ENCODE measurements at regions not wholly inside any gene's neighbourhood (a gene's known extent, or its start where the extent isn't known, plus 50 kb on each side); places are given as distances from the start of the nearest gene placed in this dataset.
"Not testable (repeated sequence)": the region's sequence is repeated elsewhere in the genome, so short reads cannot be mapped to it uniquely, and the experiment has no call there.

DNA sequence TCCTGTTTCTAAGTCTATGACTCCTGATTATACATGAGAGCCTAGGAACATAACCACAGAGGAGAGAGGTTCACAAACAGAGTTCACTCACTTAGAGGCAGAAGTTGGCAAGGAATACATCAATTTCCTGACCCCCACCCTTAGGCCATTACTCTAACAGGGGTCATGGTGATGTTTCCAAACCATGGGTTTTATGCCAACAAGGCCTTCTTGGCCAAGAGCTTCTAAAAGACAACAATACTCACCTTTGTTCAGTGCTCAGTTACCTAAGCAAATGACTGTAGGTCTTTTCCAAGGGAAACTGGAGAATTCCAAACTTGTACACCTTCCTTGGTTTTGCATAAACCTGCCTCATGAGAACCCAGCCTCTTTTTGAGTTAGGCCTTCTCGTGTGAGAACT lies 52.6 kb downstream of the ERICH4 start:
- no peak for DNase-seq (ENCODE audit: low read depth)

DNA sequence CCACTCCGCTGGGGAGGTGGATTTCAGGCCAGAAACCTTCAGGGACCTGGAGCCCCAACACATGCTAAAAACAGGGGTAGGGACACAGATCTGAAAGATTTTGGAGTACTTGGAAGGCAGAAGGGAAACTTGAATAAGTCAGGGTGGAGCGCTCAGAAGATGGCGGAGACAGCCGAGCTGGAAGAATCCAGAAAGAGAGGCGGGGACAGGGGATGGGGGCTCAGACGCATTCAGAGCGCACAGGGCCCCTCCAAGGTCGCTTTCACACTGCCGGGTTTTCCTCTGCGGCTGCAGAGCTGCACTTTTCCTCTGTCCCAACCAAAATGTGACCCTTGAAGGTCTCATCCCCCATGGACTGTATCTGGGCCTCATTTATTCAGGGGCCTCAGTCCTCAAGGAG lies 56.9 kb downstream of the ERICH4 start:
- no peak for DNase-seq (ENCODE audit: low read depth)

DNA sequence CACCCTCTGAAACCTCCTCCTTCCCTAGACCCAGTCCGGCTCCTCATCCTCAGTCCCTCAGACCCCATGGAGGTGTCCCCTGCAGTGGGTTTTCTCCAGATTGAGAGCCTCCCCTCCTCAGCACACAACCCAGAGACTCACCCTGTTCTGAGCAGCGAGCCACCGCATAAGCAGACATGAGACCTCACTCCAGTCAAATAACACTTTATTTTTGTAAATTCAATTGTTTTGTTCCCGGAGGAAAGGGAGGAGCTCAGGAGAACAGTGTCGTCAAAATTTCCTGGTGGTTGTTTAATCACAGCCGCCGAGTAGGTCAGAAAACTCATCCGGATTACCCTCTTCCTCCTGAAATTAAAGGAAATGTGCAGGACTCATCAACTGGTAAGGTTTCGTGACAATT lies 57.5 kb downstream of the ERICH4 start:
- no peak for DNase-seq (ENCODE audit: low read depth)

DNA sequence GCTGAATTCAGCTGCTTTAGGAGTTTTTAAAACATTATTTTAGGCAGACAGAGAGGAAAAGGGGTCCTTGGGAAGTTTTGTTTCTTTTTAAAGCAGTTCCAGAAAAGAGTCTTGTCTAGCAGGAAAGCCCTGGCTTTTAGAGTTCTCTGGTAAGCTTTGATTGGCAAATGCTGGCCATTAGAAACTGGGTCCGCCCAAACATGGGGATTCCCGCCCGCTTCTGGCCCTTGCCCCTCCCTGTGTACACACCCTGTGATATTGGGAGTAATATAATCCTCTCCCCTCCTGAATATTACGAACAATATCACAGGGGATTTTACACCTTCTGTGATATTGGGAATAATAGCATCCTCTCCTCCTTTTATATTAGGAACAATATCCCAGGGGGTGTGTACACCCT lies 58.9 kb downstream of the ERICH4 start:
- DNase-seq (ENCODE audit: low read depth) = no peak

DNA sequence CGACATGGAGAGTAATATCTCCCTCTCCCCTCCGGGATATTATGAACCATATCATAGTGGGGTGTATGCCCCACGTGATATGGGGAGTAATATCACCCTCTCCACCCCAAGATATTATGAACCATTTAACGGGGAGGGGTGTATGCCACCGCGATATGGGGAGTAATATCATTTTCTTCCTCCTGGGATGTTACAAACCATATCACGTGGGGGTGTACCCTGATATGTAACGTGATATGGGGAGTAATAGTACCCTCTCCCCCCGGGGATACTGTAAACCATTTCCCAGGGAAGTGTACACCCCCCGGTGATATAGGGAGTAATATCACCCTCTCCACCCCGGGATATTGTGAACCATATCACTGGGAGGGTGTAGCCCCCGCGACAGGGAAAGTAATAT lies 62.1 kb downstream of the ERICH4 start:
- no peak for DNase-seq (ENCODE audit: low read depth)

DNA sequence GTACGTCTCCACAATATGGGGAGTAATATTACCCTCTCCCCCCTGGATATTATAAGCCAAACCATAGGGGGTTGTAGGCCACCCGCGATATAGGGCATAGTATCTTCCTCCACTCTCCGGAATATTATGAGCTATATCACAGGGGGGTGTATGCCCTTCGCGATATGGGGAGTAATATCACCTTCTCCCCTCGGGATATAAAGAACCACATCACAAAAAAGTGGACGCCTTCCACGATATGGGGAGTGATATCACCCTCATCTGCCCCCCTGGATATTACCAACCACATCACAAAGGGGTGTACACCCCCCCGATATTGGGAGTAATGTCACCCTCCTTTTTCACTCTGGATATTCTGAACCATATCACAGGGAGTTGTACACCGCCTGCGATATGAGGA lies 65.5 kb upstream of the CEACAM21 start:
- no peak for DNase-seq (ENCODE audit: low read depth)

DNA sequence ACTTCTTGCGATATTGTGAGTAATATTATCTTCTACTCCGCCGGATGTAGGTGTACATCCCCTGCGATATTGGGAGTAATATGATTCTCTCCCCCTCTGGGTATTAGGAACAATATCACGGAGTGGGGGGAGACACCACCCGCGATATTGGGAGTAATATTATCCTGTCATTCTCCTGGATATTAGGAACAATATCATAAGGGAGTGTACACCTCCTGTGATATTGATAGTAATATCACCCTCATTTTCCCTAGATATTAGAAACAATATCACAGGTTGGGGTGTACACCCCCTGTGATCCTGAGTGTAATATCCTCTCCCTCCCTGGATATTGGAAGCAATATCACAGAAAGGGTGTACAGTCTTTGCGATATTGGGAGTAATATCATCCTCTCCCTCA lies 64.3 kb upstream of the CEACAM21 start:
- DNase-seq (ENCODE audit: low read depth) = no peak

DNA sequence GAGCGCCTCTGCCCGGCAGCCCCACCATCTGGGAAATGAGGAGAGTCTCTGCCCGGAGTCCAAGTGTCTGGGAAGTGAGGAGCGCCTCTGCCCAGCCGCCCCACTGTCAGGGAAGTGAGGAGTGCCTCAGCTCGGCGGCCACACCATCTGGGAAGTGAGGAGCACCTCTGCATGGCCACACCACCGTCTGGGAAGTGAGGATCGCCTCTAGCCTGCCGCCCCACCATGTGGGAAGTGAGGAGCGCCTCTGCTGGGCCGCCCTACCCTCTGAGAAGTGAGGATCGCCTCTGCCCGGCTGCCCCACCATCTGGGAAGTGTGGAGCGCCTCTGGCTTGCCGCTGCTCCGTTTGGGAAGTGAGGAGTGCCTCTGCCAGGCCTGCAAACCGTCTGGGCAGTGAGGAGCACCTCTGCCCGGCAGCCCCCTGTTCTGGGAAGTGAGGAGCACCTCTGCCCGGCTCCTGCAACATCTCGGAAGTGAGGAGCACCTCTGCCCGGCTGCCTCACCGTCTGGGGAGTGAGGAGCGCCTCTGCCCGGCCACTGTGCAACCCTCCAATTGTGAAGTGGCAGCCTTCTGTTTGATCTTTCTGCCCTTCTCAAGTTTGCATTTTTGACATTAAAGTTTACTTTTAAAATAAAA lies 60.8 kb upstream of the CEACAM21 start:
- no peak for DNase-seq (ENCODE audit: low read depth)

DNA sequence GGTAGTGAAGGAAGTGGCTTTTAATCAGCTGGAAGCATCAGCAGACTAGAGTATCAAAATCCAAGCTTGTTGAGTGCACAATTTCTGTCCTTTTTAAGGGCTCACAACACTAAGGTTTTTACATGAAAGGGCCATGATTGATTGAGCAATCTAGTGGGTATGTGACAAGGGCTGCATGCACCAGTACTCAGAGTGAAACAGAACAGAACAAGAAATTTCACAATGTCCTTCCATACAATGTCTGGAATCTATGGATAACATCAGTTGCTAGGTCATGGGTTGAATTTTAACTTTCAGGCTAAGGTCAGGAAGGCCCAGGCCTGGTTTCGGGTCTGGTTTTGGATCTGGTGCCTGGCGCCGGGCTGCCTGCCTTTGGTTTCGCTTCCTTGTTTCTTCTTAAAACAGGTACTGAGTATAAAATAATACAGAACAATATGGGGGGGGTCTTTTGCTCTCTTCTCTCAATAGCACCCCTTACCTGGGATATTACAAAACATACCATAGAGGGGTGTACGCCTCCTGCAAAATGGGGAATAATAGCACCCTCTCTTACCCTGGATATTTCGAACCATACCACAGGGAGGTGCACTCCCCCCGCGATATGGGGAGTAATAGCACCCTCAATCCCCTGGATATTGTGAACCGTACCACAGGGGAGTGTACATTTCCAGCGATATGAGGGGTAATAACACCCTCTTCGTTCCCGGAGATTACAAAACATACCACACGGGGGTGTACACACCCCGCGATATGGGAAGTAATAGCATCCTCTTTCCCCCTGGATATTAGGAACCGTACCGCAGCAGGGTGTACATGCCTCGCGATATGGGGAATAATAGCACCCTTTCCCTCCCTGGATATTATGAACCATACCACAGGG lies 59.4 kb upstream of the CEACAM21 start:
- DNase-seq (ENCODE audit: low read depth) = peak; percentile 17

DNA sequence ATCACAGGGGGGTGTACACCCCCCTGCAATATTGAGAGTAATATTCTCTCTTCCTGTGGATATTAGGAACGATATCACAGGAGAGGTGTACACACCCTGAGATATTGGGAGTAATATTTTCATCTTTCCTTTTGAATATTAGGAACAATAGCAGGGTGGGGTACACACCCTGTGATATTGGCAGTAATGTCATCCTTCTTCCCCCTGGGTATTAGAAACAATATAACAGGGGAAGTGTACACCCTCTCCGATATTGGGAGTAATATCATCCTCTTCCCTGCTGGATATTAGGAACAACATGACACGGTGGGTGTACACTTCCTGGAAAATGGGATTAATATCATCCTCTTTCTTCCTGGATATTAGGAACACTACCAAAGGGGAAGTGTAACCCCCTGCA lies 57.8 kb upstream of the CEACAM21 start:
- no peak for DNase-seq (ENCODE audit: low read depth)

DNA sequence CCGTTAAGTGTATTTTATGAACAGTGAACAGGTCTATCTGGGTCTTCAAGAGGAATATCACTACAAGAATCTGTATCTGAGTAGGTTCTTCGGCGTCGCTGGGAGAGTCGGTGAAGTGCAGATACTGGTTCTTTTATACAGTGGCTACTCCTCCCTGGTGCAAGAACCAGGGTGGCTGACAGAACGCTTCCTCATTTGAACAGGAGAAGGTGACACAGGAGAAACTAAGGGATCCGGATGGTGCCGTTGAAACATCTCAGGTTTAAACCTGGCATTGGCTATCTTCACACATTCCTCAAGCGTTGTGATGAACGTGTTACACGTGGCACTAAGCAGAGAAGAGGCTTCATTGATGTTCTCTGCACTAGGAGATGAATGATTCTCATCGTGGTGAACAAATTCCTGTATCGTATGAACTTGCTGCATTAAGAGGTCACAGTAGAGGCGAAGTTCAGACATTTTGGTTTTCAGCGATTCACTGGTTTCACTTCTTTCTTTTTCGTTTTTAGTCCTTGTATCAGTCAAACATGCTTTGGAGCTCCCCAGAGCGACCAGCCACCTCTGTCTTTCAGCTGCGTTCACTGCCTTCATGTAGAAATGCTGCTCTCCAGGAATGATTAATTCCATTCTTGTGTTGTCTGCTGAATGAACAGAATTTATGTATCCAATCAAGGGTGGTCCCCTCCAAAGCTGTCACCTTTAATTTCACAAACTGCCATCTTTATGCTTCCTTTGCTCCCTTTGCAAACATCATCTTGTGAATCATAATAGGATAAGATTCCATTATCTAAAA lies 54.6 kb upstream of the CEACAM21 start:
- DNase-seq (ENCODE audit: low read depth) = not testable (repeated sequence)

DNA sequence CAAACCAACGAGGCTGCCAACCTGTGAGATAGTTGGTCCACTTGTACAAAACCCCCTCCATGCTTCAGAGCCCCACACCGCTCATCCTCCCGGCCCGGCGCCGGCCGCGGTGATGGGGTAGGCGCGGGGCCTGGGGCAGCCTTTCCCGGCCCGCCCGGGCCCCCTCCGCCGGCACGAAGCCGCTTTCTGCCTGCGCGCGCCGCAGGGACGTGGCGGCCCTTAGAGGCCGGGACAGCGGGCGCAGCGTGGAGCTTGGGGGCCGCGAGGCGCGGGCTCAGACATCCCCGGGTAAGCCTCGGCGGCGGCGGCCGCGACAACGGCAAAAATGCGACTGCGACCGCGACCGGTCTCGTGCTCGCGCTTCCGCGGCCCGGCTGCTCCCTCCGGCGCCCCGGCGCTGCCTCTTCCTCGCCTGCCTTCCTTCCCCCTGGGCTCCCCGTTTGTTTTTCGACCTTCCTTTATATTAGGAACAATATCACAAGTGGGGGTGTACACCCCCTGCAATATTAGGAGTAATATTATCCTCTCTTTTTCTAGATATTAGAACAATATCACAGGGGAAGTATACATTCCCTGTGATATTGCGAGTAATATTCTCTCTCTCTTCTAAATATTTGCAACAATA lies 53.9 kb upstream of the CEACAM21 start:
- no peak for DNase-seq (ENCODE audit: low read depth)

DNA sequence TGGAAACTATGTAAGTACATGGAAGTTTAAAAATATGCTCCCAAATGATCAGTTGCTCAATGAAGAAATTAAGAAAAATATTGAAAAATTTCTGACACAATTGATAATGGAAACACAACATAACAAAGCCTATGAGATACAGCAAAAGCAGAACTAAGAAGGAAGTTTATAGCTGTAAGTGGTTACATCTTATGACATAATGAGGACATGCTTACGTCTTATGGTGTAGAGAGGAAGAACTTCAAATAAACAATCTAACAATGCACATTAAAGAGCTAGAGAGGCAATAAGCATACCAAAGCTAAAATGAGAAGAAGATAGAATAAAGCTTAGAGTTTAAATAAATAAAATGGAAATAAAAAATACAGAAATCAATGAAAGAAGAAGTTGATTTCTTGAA lies 50.0 kb upstream of the CEACAM21 start:
- DNase-seq (ENCODE audit: low read depth) = no peak

Data from activated T-cell treated with anti-CD3 and anti-CD28 coated beads for 24 hours (primary cell).